ENCODE measurements at regions not wholly inside any gene's neighbourhood (a gene's known extent, or its start where the extent isn't known, plus 50 kb on each side); places are given as distances from the start of the nearest gene placed in this dataset.
A peak's percentile ranks its signal among the peaks of the same experiment; 100 is the strongest.

DNA sequence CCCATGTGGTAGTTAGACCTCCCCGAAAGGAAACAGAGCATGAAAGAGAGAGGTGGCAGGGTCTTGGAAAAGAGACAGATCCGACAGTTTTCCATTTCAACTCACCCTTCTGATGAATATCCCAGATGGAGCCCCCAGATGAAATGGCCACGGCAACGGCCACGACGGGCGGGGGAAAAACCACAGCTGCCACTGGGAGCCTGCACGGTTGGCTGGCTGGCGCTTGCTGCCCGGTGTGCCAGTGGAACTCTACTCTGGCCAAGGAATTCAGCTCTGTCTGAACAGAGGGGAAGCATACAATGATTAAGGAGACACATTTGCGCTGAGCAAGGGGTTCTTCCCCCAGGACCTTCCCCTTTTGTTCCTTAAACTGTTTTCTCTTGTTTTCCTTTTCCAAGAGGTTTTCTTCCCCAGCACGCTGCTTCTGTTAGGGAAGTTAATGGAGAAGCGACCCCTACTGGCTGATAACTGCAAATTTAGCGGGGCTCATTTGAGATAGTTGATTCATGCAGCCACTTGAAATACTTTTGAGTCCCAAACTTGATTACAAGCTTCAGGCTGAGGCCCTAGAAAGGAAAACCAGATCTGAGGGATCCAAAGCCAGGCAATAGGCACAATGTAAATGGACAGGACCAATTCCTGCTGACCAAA is 1122.5 kb downstream of the NCAM2 start:
- Mint-ChIP-seq H3K27ac (ENCODE audit: unreplicated experiment) (no peak overlapping the region), H3K9me3 (ENCODE audit: unreplicated experiment) (no peaks in the 10 kb centered on the region), H3K27me3 (ENCODE audit: unreplicated experiment) (no peaks in the 10 kb centered on the region), H3K4me3 (ENCODE audit: unreplicated experiment) (no peak overlapping the region), H3K36me3 (ENCODE audit: low read depth, unreplicated experiment) (peaks cover 4% of the 10 kb centered on the region), H3K4me1 (ENCODE audit: unreplicated experiment) (no peaks in the 10 kb centered on the region)
- DNase-seq (ENCODE audit: low spot score): no peak
- TF ChIP-seq, protein P1, sequence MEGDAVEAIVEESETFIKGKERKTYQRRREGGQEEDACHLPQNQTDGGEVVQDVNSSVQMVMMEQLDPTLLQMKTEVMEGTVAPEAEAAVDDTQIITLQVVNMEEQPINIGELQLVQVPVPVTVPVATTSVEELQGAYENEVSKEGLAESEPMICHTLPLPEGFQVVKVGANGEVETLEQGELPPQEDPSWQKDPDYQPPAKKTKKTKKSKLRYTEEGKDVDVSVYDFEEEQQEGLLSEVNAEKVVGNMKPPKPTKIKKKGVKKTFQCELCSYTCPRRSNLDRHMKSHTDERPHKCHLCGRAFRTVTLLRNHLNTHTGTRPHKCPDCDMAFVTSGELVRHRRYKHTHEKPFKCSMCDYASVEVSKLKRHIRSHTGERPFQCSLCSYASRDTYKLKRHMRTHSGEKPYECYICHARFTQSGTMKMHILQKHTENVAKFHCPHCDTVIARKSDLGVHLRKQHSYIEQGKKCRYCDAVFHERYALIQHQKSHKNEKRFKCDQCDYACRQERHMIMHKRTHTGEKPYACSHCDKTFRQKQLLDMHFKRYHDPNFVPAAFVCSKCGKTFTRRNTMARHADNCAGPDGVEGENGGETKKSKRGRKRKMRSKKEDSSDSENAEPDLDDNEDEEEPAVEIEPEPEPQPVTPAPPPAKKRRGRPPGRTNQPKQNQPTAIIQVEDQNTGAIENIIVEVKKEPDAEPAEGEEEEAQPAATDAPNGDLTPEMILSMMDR (IDR thresholded peaks at IDR 0.05; ENCODE audit: unreplicated experiment): peak; percentile 46

DNA sequence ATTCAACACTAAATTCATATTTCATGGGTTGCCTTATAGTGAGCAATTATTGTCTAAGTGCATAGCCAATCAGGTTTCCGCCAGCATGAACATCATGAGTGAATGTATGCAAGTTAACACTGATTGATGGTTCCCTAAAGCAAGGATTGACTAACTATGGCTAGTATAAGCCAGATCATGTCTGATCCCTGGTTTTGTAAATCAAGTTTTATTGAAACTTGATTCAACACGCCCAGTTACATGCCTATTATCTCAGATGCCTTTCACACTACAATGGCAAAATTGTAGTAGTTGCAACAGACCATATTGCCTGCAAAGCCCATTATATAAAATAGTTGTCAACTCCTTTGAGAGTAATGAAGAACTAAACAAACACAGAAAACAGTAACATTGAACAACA is 1127.4 kb downstream of the NCAM2 start:
- H3K27me3 Mint-ChIP-seq (ENCODE audit: unreplicated experiment): no peaks in the 10 kb centered on the region

DNA sequence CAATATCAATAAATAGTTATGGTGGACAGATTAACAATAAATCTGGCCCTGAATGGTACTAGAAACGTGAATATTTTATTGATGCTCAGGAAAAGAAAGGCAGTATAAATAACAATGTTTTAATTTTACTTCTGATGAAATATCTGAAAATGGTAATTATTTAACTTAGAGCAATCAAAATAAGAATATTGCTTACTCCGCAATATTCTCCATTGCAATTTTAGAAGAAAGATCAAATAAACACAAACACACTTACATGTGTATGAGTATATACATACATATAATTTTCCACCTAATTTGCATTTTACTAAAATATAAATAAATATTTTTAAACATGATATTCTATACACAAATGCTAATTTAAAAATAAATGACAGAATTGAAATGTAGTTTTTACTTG is 1130.5 kb downstream of the NCAM2 start:
- Mint-ChIP-seq H3K9me3 (ENCODE audit: unreplicated experiment) (no peaks in the 10 kb centered on the region), H3K36me3 (ENCODE audit: low read depth, unreplicated experiment) (no peaks in the 10 kb centered on the region), H3K27ac (ENCODE audit: unreplicated experiment) (no peak overlapping the region), H3K4me3 (ENCODE audit: unreplicated experiment) (no peak overlapping the region), H3K27me3 (ENCODE audit: unreplicated experiment) (no peaks in the 10 kb centered on the region), H3K4me1 (ENCODE audit: unreplicated experiment) (no peaks in the 10 kb centered on the region)
- DNase-seq (ENCODE audit: low spot score): no peak
- TF ChIP-seq, protein P1 (IDR thresholded peaks at IDR 0.05; ENCODE audit: unreplicated experiment): no peak

More for the DNA sequence above, 1127.4 kb downstream of the NCAM2 start:
- TF ChIP-seq, protein P1 (IDR thresholded peaks at IDR 0.05; ENCODE audit: unreplicated experiment): no peak
- Mint-ChIP-seq H3K4me1 (ENCODE audit: unreplicated experiment) (no peaks in the 10 kb centered on the region), H3K9me3 (ENCODE audit: unreplicated experiment) (no peaks in the 10 kb centered on the region), H3K4me3 (ENCODE audit: unreplicated experiment) (no peak overlapping the region), H3K36me3 (ENCODE audit: low read depth, unreplicated experiment) (peaks cover 4% of the 10 kb centered on the region), H3K27ac (ENCODE audit: unreplicated experiment) (no peak overlapping the region)
- DNase-seq (ENCODE audit: low spot score): no peak

DNA sequence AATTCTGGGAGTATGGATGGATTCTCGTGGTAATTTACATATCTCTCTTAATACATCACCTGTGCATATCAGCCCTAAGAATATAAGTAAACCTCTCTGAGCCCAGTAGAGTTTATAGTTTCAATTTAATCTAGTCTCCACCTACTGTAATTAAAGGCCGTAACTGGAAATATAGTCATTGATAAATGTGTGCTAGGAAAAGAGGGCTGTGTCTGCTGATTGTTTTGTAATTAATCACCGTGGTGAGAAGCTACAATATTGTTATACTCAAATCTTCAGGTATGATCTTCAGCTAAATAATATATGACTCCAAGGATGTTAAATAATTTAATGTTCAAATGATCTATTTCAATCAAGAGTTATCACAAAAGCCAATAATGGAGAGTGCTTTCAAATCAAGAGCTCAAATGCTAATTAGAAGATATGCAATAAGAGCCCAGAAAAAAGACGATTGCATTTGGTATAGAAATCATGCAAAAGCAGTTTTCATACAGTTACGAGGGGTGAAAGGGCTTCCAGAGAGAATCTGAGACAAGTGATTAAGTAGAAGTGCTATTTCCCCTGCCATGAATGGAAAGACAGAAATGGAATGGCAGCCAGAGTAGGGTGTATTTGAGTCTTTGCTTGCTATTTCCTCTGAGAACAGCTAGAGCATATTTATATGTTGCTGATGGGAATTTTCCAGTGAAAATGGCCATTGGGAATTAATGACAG is 1134.3 kb downstream of the NCAM2 start:
- Mint-ChIP-seq H3K27ac (ENCODE audit: unreplicated experiment) (no peak overlapping the region), H3K4me3 (ENCODE audit: unreplicated experiment) (no peak overlapping the region), H3K27me3 (ENCODE audit: unreplicated experiment) (no peaks in the 10 kb centered on the region), H3K36me3 (ENCODE audit: low read depth, unreplicated experiment) (no peaks in the 10 kb centered on the region), H3K4me1 (ENCODE audit: unreplicated experiment) (no peaks in the 10 kb centered on the region), H3K9me3 (ENCODE audit: unreplicated experiment) (no peaks in the 10 kb centered on the region)
- TF ChIP-seq, protein P1 (IDR thresholded peaks at IDR 0.05; ENCODE audit: unreplicated experiment): no peak
- no peak for DNase-seq (ENCODE audit: low spot score)

DNA sequence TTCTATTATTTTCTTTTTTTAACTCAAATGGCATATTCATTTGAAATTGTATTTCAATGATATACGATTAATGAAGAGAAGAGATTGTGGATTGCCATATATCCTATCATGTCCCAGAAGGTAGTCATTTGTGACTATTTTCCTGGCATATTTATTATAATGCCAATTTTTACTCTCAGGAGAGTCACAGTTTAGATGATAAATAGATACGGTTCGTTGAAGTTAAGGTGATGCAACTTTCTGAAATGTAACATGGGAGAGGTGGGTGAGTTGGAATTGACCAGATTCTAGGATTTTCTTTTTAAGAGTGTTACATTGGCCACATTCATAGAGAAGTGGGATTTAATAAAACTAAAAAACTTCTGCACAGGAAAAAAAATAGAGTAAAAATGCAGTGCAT is 1138.5 kb downstream of the NCAM2 start:
- no peaks in the 10 kb centered on the region for H3K27me3 Mint-ChIP-seq (ENCODE audit: unreplicated experiment)
- no peaks in the 10 kb centered on the region for H3K9me3 Mint-ChIP-seq (ENCODE audit: unreplicated experiment)
- DNase-seq (ENCODE audit: low spot score): no peak
- no peak overlapping the region for H3K4me3 Mint-ChIP-seq (ENCODE audit: unreplicated experiment)
- TF ChIP-seq, protein P1 (IDR thresholded peaks at IDR 0.05; ENCODE audit: unreplicated experiment): no peak
- H3K4me1 Mint-ChIP-seq (ENCODE audit: unreplicated experiment): no peaks in the 10 kb centered on the region
- H3K36me3 Mint-ChIP-seq (ENCODE audit: low read depth, unreplicated experiment): no peaks in the 10 kb centered on the region
- no peak overlapping the region for H3K27ac Mint-ChIP-seq (ENCODE audit: unreplicated experiment)

Data from endothelial cell (in vitro differentiated cells).